ENCODE measurements at regions not wholly inside any gene's neighbourhood (a gene's known extent, or its start where the extent isn't known, plus 50 kb on each side); places are given as distances from the start of the nearest gene placed in this dataset.

GRCh38 chr7:145868935-145869334, 247.7 kb upstream of the CNTNAP2 start:
- TF ChIP-seq EZH2phosphoT487 (conservative IDR thresholded peaks at IDR 0.05; ENCODE audit: low read length) (no peak), CTCF (IDR thresholded peaks at IDR 0.05; ENCODE audit: insufficient read depth, low read length, poor library complexity, severe bottlenecking) (no peak)

Measured in SU-DHL-6 (cell line).